NCI-H526 (cell line): ENCODE measurements at regions not wholly inside any gene's neighbourhood (a gene's known extent, or its start where the extent isn't known, plus 50 kb on each side); places are given as distances from the start of the nearest gene placed in this dataset.

Experiments
- DNase-seq, 2 experiments: peaks; one replicate each; lab custom pipeline; 2025; lab: John Stamatoyannopoulos, UW

DNA sequence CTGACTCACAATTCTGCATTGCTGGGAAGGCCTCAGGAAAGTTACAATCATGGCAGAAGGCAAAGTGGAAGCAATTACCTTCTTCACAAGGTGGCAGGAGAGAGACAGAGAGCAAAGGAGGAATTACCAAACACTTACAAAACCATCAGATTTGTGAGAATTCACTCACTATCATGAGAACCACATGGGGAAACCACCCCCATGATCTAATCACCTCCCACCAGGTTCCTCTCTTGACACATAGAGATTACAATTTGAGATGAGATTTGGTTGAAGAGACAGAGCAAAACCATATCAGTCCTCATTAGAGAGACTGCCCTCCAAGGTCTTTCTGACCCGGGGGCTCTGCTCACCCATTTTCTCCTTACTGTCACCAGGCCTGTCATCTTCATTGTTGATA lies 1582.3 kb upstream of the TMEM132C start:
- no peak for DNase-seq

DNA sequence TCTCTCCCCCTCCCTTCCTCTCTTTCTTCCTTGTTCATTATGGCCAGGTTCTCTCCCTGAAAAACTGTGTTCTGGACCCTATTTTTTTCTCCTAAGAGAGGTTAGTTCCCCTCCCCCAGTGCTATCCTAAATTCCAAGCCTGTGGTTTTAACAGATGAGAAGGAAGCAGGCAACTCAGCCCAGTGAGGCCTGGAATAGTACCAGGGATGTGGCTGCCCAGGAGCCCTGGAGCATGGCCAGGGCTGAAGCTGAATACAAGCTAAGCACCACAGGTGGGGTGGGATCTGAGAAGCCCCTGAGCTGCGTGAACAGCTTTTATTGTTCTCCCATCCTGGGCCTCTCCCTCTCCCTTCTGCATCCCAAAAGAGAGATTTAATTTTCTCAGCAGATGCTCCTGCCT lies 1581.3 kb upstream of the TMEM132C start:
- DNase-seq: no peak

DNA sequence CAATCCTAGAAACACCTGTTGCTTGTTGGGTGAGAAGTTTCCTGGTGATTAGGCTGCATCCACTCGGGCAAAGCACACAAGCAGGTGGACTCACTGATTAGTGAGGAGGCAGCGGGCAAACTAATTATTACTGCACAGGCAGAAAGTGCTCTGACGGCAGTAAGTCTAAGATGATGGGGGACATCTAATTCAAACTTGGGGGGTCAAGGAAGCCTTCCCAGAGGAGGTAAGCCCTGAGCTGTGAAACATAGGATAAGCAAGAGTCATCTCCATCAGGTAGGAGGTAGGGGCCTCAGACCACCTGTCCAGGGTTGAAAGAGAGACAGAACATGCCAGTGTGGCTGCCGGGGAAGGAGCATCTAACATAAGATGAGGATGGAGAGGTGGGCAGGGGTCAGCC lies 1578.4 kb upstream of the TMEM132C start:
- DNase-seq: no peak

- no peak for DNase-seq
Observed at GRCh38 chr12:126700096-126700495, 1566.9 kb upstream of the TMEM132C start.

GRCh38 chr12:126704609-126705008 lies 1562.4 kb upstream of the TMEM132C start:
- DNase-seq: peak in 1 of 2 experiments; percentile 1

- DNase-seq: no peak
Observed at GRCh38 chr12:126706300-126706699, 1560.7 kb upstream of the TMEM132C start.

- no peak for DNase-seq
Observed at GRCh38 chr12:126708492-126708896, 1558.5 kb upstream of the TMEM132C start.

DNA sequence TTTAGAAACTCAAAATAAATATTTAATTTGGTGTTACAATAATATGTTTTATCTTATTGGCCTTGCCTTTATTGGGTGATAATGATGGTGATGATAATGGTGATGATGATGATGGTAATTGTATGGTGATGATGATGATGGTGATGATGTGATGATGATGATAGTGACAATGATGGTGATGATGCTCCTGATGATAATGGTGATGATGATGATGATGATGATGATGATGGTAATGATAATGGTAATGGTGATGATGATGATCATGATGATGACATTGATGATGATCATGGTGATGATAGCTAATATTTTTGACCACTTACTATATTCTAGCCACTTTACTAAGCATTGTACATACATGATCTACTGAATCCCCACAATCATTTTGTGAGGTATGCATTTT lies 1548.6 kb upstream of the TMEM132C start:
- no peak for DNase-seq

- DNase-seq: no peak
Observed at GRCh38 chr12:126719912-126720705, 1546.9 kb upstream of the TMEM132C start.

DNA sequence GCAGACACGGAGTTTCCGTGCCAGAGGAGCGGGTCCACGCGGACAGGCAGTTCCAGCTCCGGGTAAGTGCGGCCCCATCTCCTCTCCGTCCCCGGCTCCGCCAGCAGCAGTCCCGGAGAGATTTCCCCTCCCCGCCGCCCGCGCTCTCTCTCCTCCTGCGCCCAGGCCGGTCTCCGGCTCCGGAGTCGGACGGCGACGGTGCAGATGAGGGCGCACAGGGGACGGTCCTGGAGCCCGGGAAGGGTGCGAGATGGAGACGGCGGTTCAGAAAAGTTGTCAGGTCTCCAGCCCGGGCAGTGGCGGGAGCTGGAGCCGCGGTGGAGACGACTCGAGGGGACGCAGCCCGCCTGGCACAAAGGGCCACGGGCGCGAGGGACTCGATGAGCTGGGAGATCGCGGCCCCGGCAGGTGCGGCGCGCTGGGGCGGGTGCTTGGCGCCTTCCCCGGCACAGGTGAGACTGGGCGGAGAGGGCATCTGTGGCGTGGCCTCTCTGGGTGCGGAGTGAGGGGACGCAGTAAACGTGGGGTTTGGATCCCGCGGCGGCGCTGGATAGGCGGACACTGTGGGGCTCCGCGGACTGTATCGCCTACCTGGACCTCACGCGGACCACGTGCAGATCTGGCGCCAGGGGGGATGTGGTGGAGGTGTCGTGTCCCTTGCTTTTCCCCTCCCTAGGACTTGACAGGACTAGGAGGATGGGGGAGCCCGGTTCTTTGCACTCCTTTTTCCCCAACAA lies 1540.3 kb upstream of the TMEM132C start:
- DNase-seq: no peak

DNA sequence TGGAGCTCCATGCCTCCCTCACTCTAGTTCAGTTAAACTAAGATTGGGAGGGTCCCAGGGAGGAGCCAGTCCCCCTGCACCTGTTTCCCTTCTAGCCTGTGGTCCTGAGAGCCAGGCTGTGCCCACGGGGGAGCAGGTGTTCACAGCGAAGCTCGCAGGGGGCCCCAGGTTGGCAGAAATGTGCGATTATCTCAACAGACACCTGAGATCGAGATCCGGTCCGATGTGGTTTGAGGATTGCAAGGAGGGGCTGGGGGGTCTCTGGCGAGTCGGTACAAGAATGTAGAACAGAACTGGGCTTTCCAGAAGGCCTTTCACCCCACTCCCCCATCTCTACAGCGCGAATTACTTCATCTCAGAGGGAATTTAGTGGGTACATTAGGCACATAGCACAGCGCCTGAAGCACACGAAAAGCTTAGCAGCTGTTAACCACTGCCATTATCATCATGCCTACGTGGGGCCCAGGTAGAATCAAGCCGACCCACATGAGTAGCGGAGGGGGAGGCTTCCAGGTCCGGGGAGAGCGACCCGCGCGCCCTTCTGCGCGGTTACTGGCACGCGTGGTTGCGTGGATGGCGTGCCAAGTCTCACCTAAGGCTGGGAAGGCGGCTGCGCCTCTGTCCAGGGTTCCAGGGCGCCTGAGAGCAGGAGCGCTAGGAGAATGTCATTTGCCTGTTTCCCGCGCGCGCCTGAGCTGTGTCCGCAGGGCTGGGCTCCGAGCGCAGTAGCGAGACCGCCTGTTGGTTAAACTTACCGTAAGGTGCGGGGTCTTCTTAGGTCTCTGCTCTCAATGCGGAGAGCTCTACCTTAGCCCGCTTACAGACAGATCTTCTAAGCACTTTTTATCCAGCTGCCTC lies 1539.5 kb upstream of the TMEM132C start:
- no peak for DNase-seq

- no peak for DNase-seq
Observed at GRCh38 chr12:126734296-126734695, 1532.7 kb upstream of the TMEM132C start.

- no peak for DNase-seq
Observed at GRCh38 chr12:126734710-126735109, 1532.3 kb upstream of the TMEM132C start.

- no peak for DNase-seq
Observed at GRCh38 chr12:126741536-126742240, 1525.3 kb upstream of the TMEM132C start.

DNA sequence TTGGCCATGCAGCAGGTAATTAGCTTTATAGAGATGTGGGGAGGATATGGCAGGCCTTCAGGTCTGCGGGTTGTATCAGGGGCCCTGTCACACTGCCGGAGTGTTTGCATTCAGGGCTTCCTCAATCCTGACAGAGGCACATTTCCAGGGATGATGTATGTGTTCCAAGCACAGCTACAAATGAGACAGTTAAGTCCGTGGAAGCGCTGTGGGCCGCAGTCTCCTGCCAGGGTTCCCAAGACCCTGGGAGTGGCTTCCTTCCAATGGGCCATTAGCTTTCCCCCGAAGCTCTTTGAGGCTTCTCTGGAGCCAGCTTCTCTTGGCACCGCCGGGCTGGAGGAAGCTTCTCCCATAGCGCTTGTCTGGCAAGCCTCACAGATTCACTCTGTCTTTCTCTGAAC lies 1524.7 kb upstream of the TMEM132C start:
- DNase-seq: no peak

- DNase-seq: peak in 1 of 2 experiments; percentile 34
Observed at GRCh38 chr12:126747530-126748149, 1519.3 kb upstream of the TMEM132C start.

GRCh38 chr12:126752021-126752420 lies 1514.9 kb upstream of the TMEM132C start:
- DNase-seq: no peak

- no peak for DNase-seq
Observed at GRCh38 chr12:126757326-126757725, 1509.6 kb upstream of the TMEM132C start.

GRCh38 chr12:126760092-126760491 lies 1506.9 kb upstream of the TMEM132C start:
- no peak for DNase-seq

GRCh38 chr12:126761420-126761819 lies 1505.5 kb upstream of the TMEM132C start:
- no peak for DNase-seq

DNA sequence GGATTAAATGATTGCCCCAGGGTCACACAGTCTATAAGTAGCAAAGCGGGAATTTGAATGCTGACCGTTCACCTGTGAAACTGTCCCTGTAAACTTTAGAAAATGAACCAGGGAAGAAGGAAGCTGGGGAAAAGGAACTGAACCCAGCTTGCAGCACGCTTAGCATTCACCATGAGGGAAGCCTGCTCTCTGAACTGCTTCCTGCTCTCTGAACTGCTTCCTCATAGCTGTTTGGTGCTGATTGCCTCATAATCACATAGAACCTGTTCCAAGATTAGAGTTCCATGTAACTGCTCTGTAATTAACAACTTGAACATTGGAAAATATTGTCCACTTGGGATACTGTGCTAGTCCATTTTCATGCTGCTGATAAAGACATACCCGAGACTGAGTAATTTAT lies 1504.8 kb upstream of the TMEM132C start:
- no peak for DNase-seq
